ENCODE measurements at regions not wholly inside any gene's neighbourhood (a gene's known extent, or its start where the extent isn't known, plus 50 kb on each side); places are given as distances from the start of the nearest gene placed in this dataset.

DNA sequence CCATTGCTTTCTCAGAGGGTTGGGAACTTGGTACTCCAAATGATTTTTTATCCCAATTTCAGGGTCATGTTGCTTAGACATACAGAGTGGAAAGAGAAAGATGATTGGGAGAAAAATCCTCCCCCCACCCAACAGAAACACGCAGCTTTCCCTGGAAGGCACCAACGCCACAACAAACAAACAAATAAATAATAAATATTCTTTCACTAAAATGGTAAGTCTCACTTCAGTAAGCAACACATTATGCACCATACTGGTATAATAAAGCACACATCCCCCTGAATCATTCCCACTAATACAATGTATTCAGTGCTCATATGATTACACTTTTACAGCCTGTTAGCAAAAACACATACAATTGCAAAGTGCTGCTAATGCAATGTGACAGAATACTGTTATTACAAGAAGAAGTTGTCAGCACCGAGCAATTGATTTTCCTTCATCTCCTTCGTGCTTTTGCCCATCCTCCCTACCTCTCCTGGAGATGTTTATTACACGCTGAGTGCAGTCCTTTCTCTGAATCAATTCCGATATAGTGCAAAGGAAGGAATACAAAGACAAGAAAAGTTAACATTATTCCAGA lies 359.9 kb downstream of the TXNL1 start:
- TF ChIP-seq POLR2A (IDR thresholded peaks at IDR 0.05; ENCODE audit: low read depth, low read length) (no peak), TAF1 (IDR thresholded peaks at IDR 0.05; ENCODE audit: low read depth, low read length) (no peak), SPI1 (IDR thresholded peaks at IDR 0.05; ENCODE audit: low read depth, low read length) (no peak), POLR2AphosphoS5 (IDR thresholded peaks at IDR 0.05; ENCODE audit: low read depth, low read length) (no peak)

All from GM12891 (cell line).